Neuronal stem cell (in vitro differentiated cells): ENCODE measurements at regions not wholly inside any gene's neighbourhood (a gene's known extent, or its start where the extent isn't known, plus 50 kb on each side); places are given as distances from the start of the nearest gene placed in this dataset.
A peak's percentile ranks its signal among the peaks of the same experiment; 100 is the strongest.

Experiments
- DNase-seq: peaks from one replicate; pipeline ENCODE4 v3.0.0-alpha.2; 2013; ENCODE audit warnings: low spot score
- H2AFZ ChIP-seq: one replicate; pipeline ENCODE4 v1.6.1; 2013; ENCODE audit warnings: mild to moderate bottlenecking, low read length, inconsistent platforms
- H2AK5ac ChIP-seq: 2 replicates; pipeline ENCODE4 v1.6.1; 2013; ENCODE audit warnings: low read depth, mild to moderate bottlenecking, inconsistent platforms, low read length, moderate library complexity, mixed read lengths
- H2BK120ac ChIP-seq: 2 replicates; pipeline ENCODE4 v1.6.1; 2013; ENCODE audit warnings: low read depth, mild to moderate bottlenecking, inconsistent platforms, low read length, moderate library complexity, mixed read lengths
- H2BK12ac ChIP-seq: one replicate; pipeline ENCODE4 v1.6.1; 2013; ENCODE audit warnings: low read length, inconsistent platforms
- H2BK15ac ChIP-seq: 2 replicates; pipeline ENCODE4 v1.6.1; 2013; ENCODE audit warnings: mild to moderate bottlenecking, low read length, inconsistent platforms, mixed read lengths
- H2BK5ac ChIP-seq: one replicate; pipeline ENCODE4 v1.6.1; 2013; ENCODE audit warnings: inconsistent platforms, mild to moderate bottlenecking, low read length, moderate library complexity
- H3K14ac ChIP-seq: one replicate; pipeline ENCODE4 v1.6.1; 2013; ENCODE audit warnings: low read length, inconsistent platforms
- H3K18ac ChIP-seq: 2 replicates; pipeline ENCODE4 v1.6.1; 2013; ENCODE audit warnings: low read length, inconsistent platforms
- H3K23ac ChIP-seq: 2 replicates; pipeline ENCODE4 v1.6.1; 2013; ENCODE audit warnings: low read depth, mild to moderate bottlenecking, mixed read lengths, low read length, inconsistent platforms; ENCODE audit not compliant: poor library complexity
- H3K27ac ChIP-seq: replicated peaks from 3 replicates; pipeline ENCODE4 v1.5.1; 2013; ENCODE audit warnings: low read length, inconsistent platforms
- H3K27me3 ChIP-seq, 3 experiments: 2 replicates each; pipeline ENCODE4 v1.6.1; 2013; ENCODE audit warnings: low read length in 3 of 3, mild to moderate bottlenecking in 2 of 3, inconsistent platforms in 1 of 3, low read depth in 1 of 3, mixed read lengths in 1 of 3, moderate library complexity in 1 of 3; ENCODE audit not compliant: control insufficient read depth in 3 of 3, insufficient read depth in 3 of 3
- H3K36me3 ChIP-seq, 2 donors: replicated peaks in 1 of 2; 2 replicates each; pipeline ENCODE4 v1.6.1; 2013; ENCODE audit warnings: low read length in 2 of 2; ENCODE audit not compliant: control insufficient read depth in 2 of 2, insufficient read depth in 2 of 2
- H3K4ac ChIP-seq: 2 replicates; pipeline ENCODE4 v1.6.1; 2013; ENCODE audit warnings: inconsistent platforms, mild to moderate bottlenecking, low read length, moderate library complexity
- H3K4me1 ChIP-seq, 2 donors: 1 replicate in 1 of 2; 2 replicates in 1 of 2; pipeline ENCODE4 v1.6.1; 2013; ENCODE audit warnings: low read length in 2 of 2, low read depth in 1 of 2; ENCODE audit not compliant: control insufficient read depth in 2 of 2, insufficient read depth in 1 of 2
- H3K4me2 ChIP-seq: one replicate; pipeline ENCODE4 v1.6.1; 2013; ENCODE audit warnings: mild to moderate bottlenecking, low read length, inconsistent platforms; ENCODE audit not compliant: insufficient read depth, poor library complexity, severe bottlenecking
- H3K4me3 ChIP-seq, 2 donors: 2 replicates each; pipeline ENCODE4 v1.5.1; 2013; ENCODE audit warnings: low read length in 2 of 2, mild to moderate bottlenecking in 2 of 2, inconsistent platforms in 1 of 2, moderate library complexity in 1 of 2
- H3K79me1 ChIP-seq: one replicate; pipeline ENCODE4 v1.6.1; 2013; ENCODE audit warnings: low read depth, mild to moderate bottlenecking, inconsistent platforms, low read length, moderate library complexity
- H3K9ac ChIP-seq: one replicate; pipeline ENCODE4 v1.6.1; 2013; ENCODE audit warnings: mild to moderate bottlenecking, low read depth, low read length, inconsistent platforms; ENCODE audit not compliant: poor library complexity
- H3K9me3 ChIP-seq, 2 donors: replicated peaks in 1 of 2; 2 replicates each; pipeline versions ENCODE3 to v1.6.1; 2013; ENCODE audit warnings: low read length in 2 of 2, mild to moderate bottlenecking in 2 of 2, inconsistent platforms in 1 of 2, low read depth in 1 of 2, mixed read lengths in 1 of 2, moderate library complexity in 1 of 2; ENCODE audit not compliant: control insufficient read depth in 2 of 2, insufficient read depth in 1 of 2
- H4K8ac ChIP-seq: one replicate; pipeline ENCODE4 v1.6.1; 2013; ENCODE audit warnings: low read depth, mild to moderate bottlenecking, inconsistent platforms, low read length, moderate library complexity
- H4K91ac ChIP-seq: one replicate; pipeline ENCODE4 v1.6.1; 2013; ENCODE audit warnings: low read length, low read depth, mild to moderate bottlenecking, inconsistent platforms; ENCODE audit not compliant: poor library complexity
- WGBS, 2 donors: extraction: QIAGEN DNeasy Blood & Tissue Kit; methylation state at CpG; one replicate each; pipeline ENCODE4 v1.1.7; 2013; ENCODE audit warnings: missing lambda C conversion rate in 2 of 2, mixed read lengths in 1 of 2; ENCODE audit not compliant: insufficient read length in 2 of 2, insufficient replicate concordance in 1 of 2; ENCODE audit errors: extremely low coverage in 2 of 2; 5-methylcytosine and 5-hydroxymethylcytosine counted together

DNA sequence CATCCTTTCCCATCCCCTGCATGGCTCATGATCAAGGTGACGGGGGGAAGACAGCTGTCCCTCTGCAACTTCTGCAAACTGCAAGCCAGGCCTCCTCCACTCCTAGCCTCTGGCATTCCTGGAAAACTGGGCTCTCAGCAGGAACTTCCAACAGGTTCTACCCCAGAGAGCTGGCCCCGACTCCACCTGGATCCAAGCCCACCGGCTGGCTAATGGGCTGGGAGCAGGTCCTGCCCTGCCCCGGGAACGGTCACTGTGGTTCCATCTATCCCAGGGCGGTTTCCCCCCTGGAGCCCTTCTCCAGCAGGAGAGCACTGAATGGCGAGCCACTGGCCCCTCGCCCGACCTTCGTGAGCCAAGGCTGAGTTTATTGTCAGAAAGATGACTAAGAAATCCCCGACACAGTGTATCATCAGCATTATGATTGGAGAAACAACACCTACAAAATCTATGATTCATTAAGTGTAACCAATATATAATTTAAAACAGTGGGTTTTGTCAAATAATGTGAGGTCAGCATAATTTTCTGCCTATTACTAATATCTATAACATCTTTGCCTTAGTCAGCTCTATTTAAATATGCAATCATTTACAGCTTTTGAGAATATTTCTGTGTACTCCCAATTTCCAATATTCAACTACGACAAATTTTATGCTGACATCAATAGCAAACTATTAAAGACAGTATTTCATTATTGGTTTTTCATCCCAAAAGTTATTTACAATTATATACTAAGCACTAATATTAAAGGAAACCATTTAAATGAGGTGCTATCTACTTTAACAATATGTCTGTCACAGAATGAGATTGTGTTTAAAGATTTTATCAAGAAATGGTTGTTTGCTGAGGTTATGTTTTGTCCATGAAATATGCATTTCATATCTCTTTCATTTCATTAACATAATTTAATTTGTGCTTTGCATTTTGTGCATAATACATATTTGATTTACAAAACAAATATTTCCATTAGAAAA, 133.0 kb downstream of the URI1 start:
- H3K79me1 ChIP-seq, result no peaks in the 10 kb centered on the region
- H3K14ac ChIP-seq, result no peak overlapping the region
- H2BK5ac ChIP-seq, result peak overlapping the region; percentile 66
- H3K4ac ChIP-seq, result no peak overlapping the region
- H3K4me3 ChIP-seq, result no peak overlapping the region
- H3K4me1 ChIP-seq, result peaks cover 0 to 11% of the 10 kb centered on the region in 2 donors
- no peak overlapping the region for H4K8ac ChIP-seq
- H3K4me2 ChIP-seq, result no peak overlapping the region
- H2BK15ac ChIP-seq, result peak overlapping the region; percentile 93
- no peak overlapping the region for H3K27ac ChIP-seq
- no peak overlapping the region for H2BK120ac ChIP-seq
- no peak overlapping the region for H4K91ac ChIP-seq
- no peak overlapping the region for H2BK12ac ChIP-seq
- no peaks in the 10 kb centered on the region for H3K36me3 ChIP-seq
- peaks cover 0 to 3% (median 0%) of the 10 kb centered on the region in 3 experiments for H3K27me3 ChIP-seq
- H2AK5ac ChIP-seq, result peak overlapping the region; percentile 79
- no peak for DNase-seq
- H3K18ac ChIP-seq, result peak overlapping the region; percentile 88
- no peak overlapping the region for H3K23ac ChIP-seq
- H3K9me3 ChIP-seq, result peaks cover 0 to 4% of the 10 kb centered on the region in 2 donors
- H2AFZ ChIP-seq, result no peak overlapping the region
- no peak overlapping the region for H3K9ac ChIP-seq
- WGBS, 2 donors, result no CpG with 5 or more reads among the region's 12 CpGs

DNA sequence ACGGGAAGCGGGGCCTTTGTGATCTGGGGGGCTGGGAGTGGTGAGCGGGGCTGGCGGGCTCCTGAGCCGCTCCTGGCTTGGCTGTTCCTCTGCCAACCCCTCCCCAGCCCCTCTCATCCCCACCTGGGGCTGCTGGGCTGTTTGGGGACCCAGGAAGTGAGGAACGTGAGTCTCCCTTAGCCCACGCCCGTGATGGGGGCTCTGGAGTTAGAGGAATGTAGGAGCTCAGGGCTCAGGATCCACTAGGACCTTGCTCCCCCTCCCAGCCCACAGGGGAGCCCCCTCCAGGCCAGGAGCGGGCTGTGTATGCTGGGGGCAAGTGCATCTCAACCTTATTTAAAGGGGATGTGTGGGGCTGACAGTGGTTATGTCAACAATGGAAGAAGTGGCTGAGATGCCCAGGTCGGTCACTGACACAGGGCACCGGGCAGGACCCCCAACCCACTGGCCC, 134.1 kb downstream of the URI1 start:
- Histone ChIP-seq H2BK120ac (no peak overlapping the region), H3K4me3 (no peak overlapping the region), H3K23ac (no peak overlapping the region), H3K14ac (no peak overlapping the region), H2BK5ac (no peak overlapping the region), H3K18ac (peak overlapping the region; percentile 84), H4K91ac (no peak overlapping the region), H3K9ac (no peak overlapping the region), H3K9me3 (peaks cover 0 to 6% of the 10 kb centered on the region in 2 donors), H2AFZ (peak overlapping the region; percentile 59), H3K27me3 (no peaks in the 10 kb centered on the region), H3K4me2 (no peak overlapping the region), H3K4ac (no peak overlapping the region), H3K36me3 (no peaks in the 10 kb centered on the region), H2BK15ac (peak overlapping the region; percentile 42), H2BK12ac (no peak overlapping the region), H3K4me1 (peaks cover 0 to 4% of the 10 kb centered on the region in 2 donors), H3K27ac (no peak overlapping the region), H3K79me1 (no peaks in the 10 kb centered on the region), H4K8ac (no peak overlapping the region), H2AK5ac (peak overlapping the region; percentile 53)
- no CpG with 5 or more reads among the region's 11 CpGs for WGBS, 2 donors
- no peak for DNase-seq

DNA sequence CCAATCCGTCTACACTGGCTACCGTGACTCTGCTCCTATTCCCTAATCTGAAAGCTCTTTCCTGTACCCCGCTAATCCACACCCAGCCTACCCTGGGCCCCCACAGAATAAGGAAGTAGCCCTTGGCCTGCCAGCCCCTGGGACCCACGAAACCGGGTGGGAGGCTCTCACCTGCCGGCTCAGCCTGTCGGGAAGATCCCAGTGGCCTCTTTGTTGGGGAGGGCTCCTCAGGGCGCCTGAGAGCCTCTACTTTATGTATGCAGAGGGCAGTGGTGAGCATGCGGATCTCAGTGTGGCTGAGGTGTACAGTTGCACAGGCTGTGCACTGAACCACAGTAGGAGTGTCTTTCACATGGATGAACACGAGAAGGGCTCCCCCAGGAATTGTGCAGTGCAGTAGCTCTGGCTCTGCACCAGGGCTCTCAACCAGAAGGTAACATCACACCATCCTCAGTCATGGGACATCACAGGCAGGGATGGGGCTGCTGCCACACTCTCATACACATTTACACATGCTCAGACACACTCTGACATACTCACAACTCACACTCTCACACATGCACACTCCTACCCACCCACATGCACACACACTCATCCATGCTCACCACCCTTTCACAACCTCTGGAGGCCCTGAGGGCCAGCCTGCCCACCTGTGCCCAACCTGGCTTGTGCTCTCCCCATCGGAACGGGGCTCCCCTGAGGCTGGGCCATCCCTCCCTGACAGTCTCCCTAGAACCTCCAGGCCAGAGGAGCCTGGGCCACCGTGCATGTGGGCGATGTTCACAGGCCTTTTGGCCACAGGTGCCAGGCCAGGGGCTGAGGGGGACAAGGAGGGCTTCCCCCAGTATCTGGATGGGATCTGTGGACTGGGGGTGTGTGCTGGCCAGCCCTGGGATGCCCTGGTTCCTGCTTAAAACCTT, 135.0 kb downstream of the URI1 start:
- H3K36me3 ChIP-seq, result no peaks in the 10 kb centered on the region

More for the DNA sequence above, 135.0 kb downstream of the URI1 start:
- H3K9ac ChIP-seq, result no peak overlapping the region
- no peak overlapping the region for H3K4me2 ChIP-seq
- H2BK5ac ChIP-seq, result no peak overlapping the region
- H3K4me1 ChIP-seq, result peaks cover 0 to 2% of the 10 kb centered on the region in 2 donors
- H4K8ac ChIP-seq, result no peak overlapping the region
- H4K91ac ChIP-seq, result no peak overlapping the region
- H3K14ac ChIP-seq, result no peak overlapping the region
- H3K27me3 ChIP-seq, result no peaks in the 10 kb centered on the region
- H3K79me1 ChIP-seq, result no peaks in the 10 kb centered on the region
- H2AFZ ChIP-seq, result no peak overlapping the region
- H3K4me3 ChIP-seq, result peak overlapping the region in 1 of 2 donors; percentile 10
- no peak overlapping the region for H3K4ac ChIP-seq
- H3K9me3 ChIP-seq, result peaks cover 0 to 6% of the 10 kb centered on the region in 2 donors
- H3K23ac ChIP-seq, result peak overlapping the region; percentile 26
- DNase-seq, result no peak
- H3K27ac ChIP-seq, result no peak overlapping the region
- no CpG with 5 or more reads among the region's 14 CpGs for WGBS, 2 donors
- H3K18ac ChIP-seq, result peak overlapping the region; percentile 54
- H2BK120ac ChIP-seq, result no peak overlapping the region
- peak overlapping the region; percentile 64 for H2AK5ac ChIP-seq
- H2BK12ac ChIP-seq, result peak overlapping the region; percentile 85
- H2BK15ac ChIP-seq, result peak overlapping the region; percentile 50
